IMR-90 (cell line): ENCODE measurements at regions not wholly inside any gene's neighbourhood (a gene's known extent, or its start where the extent isn't known, plus 50 kb on each side); places are given as distances from the start of the nearest gene placed in this dataset.

ENCODE experiments used
- MAFK ChIP-seq: IDR thresholded peaks from 2 replicates; pipeline ENCODE4 v1.6.1; 2012; ENCODE audit warnings: low read depth, low read length, improper control_type of control experiment
- TF ChIP-seq, protein P1 (sequence below): conservative IDR thresholded peaks from 2 replicates; pipeline ENCODE4 v1.5.1; 2012; ENCODE audit warnings: mild to moderate bottlenecking, low read depth, low read length, improper control_type of control experiment

DNA sequence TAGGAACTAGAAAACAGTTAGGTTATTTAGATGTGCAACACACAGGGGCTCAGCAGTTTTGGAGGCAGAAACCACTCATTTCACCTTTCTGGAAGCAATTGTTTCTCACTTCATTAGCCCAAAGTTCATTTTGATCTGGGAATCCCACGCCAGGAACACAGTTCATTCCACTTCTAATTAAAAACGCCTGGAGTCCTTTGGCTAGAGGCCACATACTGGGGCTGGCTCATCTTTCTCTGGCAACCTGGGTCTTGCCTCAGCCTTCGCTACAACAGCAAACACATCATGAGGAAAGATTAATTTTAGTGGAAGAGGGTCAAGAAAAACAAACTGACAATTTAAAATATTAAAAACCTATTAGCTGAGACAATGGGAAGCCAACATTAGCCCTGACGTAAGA is 69.7 kb downstream of the RFPL4B start:
- no peak for TF ChIP-seq MAFK
- TF ChIP-seq, protein P1, sequence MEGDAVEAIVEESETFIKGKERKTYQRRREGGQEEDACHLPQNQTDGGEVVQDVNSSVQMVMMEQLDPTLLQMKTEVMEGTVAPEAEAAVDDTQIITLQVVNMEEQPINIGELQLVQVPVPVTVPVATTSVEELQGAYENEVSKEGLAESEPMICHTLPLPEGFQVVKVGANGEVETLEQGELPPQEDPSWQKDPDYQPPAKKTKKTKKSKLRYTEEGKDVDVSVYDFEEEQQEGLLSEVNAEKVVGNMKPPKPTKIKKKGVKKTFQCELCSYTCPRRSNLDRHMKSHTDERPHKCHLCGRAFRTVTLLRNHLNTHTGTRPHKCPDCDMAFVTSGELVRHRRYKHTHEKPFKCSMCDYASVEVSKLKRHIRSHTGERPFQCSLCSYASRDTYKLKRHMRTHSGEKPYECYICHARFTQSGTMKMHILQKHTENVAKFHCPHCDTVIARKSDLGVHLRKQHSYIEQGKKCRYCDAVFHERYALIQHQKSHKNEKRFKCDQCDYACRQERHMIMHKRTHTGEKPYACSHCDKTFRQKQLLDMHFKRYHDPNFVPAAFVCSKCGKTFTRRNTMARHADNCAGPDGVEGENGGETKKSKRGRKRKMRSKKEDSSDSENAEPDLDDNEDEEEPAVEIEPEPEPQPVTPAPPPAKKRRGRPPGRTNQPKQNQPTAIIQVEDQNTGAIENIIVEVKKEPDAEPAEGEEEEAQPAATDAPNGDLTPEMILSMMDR = no peak
